ENCODE measurements at regions not wholly inside any gene's neighbourhood (a gene's known extent, or its start where the extent isn't known, plus 50 kb on each side); places are given as distances from the start of the nearest gene placed in this dataset.

- no peak for DNase-seq
Measured at GRCh38 chr19:31502536-31503170, 153.4 kb upstream of the TSHZ3 start.

GRCh38 chr19:31503211-31503610, 154.0 kb upstream of the TSHZ3 start:
- no peak for DNase-seq

GRCh38 chr19:31504221-31504620, 155.0 kb upstream of the TSHZ3 start:
- DNase-seq = no peak

DNA sequence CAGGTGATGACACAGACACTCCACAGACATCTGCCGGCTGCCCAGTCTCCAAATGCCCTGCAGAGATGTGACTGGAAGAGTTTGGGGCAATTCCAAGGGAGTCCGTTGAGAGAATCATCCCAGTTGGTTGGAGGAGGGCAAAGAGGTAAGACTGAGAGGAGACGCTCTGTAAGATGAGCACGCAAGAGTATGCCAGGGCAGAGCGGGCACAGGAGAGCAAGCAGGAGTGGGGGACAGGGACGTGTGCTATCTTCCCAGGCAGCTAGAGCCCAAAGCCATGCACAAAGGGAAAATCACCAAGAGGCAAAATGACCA, 156.3 kb upstream of the TSHZ3 start:
- no peak for DNase-seq

DNA sequence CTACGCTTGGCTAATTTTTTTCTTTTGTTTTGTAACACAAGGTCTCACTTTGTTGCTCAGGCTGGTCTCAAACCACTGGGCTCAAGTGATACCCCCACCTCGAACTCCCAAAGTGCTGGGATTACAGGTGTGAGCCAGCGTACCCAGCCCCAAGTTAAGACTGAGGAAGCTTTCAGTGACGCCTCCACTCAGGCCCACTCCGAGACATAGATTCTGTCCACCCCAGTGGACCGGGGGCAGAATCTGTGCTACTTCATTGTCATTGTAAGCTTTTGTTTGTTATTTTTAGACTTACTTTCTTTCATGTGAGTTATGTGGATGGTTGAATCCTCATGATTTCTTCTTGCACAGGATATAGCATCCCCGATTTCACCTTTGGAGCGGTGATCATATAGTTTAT, 156.9 kb upstream of the TSHZ3 start:
- no peak for DNase-seq

- DNase-seq = no peak
Measured at GRCh38 chr19:31510635-31511034, 161.4 kb upstream of the TSHZ3 start.

- DNase-seq = no peak
Measured at GRCh38 chr19:31511098-31511497, 161.9 kb upstream of the TSHZ3 start.

GRCh38 chr19:31511696-31512095, 162.5 kb upstream of the TSHZ3 start:
- DNase-seq = no peak

DNA sequence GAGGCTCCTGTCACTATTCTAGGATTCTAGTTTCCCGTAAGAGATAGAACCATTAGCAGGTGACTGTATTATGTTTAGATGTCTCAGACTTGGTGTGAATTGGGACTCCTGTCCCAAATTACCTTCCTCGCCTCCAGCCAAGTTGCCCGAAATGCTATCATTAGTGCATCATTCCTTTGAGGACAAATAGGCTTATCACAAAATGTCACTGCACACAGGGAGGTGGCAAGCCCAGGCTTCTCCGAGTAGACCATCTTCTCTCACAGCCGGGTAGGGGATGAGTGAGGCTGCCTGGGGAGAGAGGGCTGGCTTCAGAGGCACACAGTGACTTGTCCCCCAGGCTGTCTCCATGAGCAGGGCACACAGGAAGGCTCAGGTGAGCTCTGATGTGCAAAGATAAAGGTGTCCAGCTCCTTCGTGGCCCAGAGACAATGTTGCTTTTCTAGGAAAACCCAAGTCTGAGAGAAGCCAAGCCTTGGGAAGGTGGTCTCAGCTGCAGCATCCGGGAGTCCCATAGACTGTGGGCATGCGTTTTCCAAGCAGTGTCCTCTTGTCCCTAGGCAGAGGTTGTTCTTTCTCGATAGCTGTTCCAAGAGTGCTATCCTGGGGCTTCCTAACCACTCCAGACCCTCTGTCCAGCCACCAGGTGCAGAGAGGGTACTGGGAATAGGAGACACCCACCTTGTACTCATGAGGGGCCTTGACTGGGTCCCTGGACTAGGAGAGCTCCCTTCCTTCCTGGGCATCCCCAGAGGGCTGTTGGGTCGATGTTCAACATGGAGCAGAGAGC, 163.1 kb upstream of the TSHZ3 start:
- DNase-seq = no peak

DNA sequence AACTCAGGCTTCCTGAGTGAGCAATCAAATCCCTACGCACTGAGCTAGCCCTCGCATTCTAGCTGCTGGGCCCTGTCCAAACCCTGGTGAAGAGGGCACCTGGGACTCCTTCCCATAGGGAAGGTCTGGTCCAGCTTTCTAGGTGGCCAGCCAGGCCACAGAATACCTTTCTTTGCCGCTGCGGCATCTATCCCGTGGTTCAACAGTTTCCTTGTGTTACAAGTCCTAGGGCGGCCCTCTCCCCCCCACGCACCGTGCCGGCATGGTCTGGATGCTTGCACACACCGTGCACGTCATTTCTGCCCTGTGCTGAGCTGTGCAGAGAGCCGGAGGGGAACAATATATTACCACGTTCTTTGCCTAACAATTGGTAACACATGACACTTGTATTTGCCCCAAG, 164.6 kb upstream of the TSHZ3 start:
- DNase-seq = no peak

GRCh38 chr19:31515931-31516330, 166.7 kb upstream of the TSHZ3 start:
- DNase-seq = peak; percentile 19

GRCh38 chr19:31516756-31517155, 167.5 kb upstream of the TSHZ3 start:
- no peak for DNase-seq

- DNase-seq = no peak
Measured at GRCh38 chr19:31517224-31518180, 168.3 kb upstream of the TSHZ3 start.

DNA sequence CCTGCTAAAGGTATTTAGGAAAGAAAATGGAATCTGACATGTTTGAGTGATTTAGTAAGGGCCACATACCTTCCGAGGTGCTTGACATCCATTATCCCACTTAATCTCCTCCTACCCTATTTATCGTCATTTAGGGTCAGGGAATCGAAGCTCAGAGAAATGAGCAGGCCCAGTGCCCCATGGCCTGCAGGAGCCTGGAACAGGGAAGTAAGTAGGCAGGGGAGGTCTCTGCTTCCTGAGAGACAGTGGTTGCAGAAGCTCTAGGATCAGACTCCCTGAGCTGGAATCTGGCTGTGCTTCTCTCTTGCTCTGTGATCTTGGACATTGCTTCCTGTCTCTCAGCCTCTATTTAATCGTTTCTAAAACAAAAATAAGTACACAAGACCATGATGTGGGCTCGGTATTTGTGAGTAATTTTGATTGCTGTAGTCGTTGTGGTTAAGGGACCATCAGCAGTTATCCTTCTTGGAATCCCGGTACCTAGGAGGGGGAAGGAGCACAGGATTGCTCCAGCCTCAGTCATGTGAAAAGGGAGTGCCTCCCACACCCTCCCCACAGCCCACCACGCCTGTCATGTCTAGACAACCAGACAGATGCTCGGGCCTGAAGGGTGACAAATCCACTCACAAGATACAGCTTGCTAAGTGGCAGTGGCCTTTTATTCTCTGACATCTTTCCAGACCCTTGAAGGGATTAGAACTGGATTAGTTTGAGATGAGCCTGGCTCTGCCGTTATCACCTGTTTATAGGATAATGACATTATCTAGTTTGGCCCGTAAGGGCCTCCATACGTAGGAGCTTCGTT, 169.2 kb upstream of the TSHZ3 start:
- no peak for DNase-seq

- DNase-seq = peak; percentile 29
Measured at GRCh38 chr19:31519256-31519655, 170.0 kb upstream of the TSHZ3 start.

DNA sequence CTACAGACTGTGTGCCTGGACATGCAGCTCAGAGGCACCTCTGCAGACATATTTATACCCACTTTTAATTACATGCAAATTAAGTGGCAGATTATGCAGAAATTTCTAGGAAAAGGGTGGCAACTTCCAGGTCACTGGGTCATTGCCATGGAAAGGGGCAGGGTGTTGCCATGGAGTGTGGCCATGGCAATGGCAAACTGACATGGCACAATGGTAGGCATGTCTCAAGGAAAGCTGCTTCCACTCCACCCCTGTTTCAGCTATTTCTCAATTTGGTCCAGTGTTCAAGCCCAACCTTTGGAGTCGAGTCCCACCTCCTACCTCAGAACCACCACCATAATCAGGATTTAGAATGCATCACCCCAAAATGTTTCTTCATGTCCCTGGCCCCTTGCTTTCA, 170.7 kb upstream of the TSHZ3 start:
- no peak for DNase-seq

DNA sequence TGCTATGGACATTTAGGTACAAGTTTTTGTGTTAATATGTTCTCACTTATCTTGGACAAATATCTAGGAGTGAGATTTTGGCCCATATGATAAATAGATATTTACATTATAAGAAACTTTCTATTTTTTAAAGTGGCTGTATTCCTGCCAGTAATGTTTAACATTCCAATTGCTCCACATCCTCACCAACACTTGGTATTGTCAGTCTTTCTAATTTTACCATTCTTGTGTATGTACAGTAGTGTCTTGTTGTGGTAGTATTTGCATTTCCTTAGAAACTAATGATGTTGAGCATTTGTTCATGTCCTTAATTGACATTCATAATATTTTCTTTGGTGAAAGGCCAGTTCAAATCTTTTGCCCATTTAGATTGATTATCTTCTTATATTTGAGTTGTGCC, 171.4 kb upstream of the TSHZ3 start:
- no peak for DNase-seq

- DNase-seq = no peak
Measured at GRCh38 chr19:31525610-31526147, 176.4 kb upstream of the TSHZ3 start.

GRCh38 chr19:31527443-31527842, 178.2 kb upstream of the TSHZ3 start:
- no peak for DNase-seq

DNA sequence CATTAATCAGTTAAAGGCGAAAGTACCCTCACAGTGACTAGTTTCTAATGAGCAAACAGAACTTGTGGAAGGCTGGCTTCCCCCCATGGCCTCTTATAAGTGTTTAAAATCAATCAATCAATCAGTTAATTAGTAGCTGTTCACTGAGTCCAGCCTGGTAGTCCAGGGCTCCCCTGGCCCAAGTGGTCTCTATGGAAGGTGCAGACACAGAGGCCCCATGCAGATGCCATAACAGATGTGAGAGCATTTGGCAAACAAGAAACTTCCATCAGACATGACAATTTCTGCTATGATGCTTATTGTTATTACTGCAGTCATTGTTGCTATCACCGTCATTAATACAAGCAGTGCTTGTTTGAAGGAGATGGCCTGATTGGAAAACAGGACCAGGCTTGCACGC, 179.0 kb upstream of the TSHZ3 start:
- no peak for DNase-seq

DNA sequence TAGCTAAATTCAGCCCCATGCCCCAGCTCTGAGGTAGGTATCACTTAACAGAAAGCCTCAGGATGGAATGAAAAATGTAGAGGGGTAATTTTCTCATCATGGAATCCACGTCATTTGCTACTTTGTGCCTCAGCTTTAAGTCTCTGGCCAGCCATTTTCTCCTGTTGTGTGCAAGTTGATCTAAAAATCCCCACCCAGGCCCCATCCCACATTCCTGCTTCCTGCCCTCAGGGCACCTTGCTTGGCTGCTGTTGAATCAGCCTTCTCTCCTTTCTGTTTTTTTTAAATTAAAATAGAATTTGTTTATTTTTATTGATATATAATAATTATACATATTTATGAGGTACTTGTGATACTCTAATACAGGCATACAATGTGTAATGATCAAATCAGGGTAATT, 179.9 kb upstream of the TSHZ3 start:
- no peak for DNase-seq

- no peak for DNase-seq
Measured at GRCh38 chr19:31530781-31531180, 181.5 kb upstream of the TSHZ3 start.
